HG03457 (cell line): ENCODE measurements at regions not wholly inside any gene's neighbourhood (a gene's known extent, or its start where the extent isn't known, plus 50 kb on each side); places are given as distances from the start of the nearest gene placed in this dataset.
"Not testable (repeated sequence)": the region's sequence is repeated elsewhere in the genome, so short reads cannot be mapped to it uniquely, and the experiment has no call there.

Source experiments
- ATAC-seq: cut with Tn5 transposase; IDR thresholded peaks from one replicate; pipeline ENCODE4 v1.9.1; 2021; ENCODE audit warnings: moderate number of reproducible peaks; ENCODE audit not compliant: unreplicated experiment

DNA sequence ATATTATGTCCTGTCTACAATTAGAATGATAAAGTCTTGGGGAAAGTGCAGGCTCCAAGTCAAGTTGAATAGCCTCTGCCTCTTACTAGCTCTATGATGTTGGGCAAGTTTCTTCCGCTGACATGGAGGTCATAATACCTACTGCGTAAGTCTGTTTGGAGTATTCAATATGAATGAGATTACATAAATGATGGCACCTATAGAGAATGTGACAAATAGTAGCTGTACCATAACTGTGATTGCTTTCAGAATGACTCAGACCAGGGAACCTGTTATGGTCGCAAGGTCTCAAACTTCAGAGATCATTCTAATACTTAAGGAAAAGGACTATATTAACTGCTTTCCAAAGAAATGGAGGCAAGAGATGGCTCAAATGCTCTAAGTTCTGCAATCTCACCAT, 94.0 kb upstream of the ABCA1 start:
- ATAC-seq, result no peak

GRCh38 chr9:105022545-105022944, 94.6 kb upstream of the ABCA1 start:
- ATAC-seq, result not testable (repeated sequence)

DNA sequence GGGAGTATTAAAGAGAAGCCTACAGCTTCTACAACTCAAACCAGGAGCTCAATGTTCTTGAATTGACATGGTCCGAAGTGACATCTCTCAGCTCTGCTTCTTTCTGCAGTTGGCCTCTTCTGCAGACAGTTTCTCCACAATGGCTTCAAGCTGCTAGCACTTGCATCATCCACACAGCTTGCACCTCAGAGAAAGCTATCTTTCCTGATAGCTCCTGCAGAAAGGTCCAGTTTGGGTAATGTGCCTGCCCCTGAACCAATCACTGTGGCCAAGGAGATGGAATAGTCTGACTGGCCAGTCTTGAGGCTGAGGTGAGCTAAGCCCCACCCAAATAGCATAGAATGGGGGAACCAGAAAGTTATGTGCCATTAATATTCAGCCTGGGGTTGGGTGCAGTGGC, 95.8 kb upstream of the ABCA1 start:
- no peak for ATAC-seq

DNA sequence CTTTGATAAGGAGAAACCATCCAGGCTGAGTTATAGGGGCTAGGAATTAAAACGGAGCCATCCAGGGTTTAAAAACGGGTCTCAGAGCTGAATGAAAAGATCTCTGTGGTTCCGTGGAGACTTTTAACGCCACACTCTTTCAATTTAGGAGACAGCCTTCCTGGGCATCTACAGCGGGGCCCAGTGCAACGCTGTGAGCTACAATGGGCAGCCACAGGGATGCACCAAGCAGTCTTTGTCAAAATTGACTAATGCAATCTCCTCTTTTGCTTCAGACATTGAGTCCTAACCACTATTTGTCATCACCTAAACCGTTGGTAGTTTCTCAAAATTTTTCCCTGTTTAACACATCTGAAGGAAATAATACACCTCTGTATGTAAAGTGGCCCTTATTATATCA, 96.6 kb upstream of the ABCA1 start:
- ATAC-seq, result no peak

GRCh38 chr9:105026451-105026850, 98.5 kb upstream of the ABCA1 start:
- no peak for ATAC-seq

- ATAC-seq, result no peak
Observed at GRCh38 chr9:105027084-105027483, 99.1 kb upstream of the ABCA1 start.

GRCh38 chr9:105030285-105030684, 102.3 kb upstream of the ABCA1 start:
- no peak for ATAC-seq

DNA sequence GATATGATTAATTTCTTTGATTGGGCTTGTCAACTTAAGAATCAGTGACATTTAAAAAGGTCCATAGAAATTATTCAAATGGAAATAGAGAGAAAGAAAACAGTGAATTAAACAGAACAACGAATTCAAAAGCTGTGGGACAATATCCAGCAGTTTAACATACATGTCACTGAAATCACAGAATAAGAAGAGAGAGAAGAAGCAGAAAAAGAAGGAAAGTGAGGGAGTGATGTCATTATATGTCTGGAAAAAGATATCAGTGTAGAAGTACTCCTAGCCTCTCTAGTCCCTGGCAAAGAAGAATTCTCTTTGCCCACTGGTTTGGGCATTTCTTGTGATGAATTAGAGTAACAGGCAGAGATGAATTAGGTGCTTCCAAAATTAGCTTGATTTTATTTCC, 109.2 kb upstream of the ABCA1 start:
- no peak for ATAC-seq

- ATAC-seq, result no peak
Observed at GRCh38 chr9:105038051-105038450, 110.1 kb upstream of the ABCA1 start.

GRCh38 chr9:105039175-105039799, 111.3 kb upstream of the ABCA1 start:
- ATAC-seq, result no peak

GRCh38 chr9:105043370-105043936, 115.5 kb upstream of the ABCA1 start:
- no peak for ATAC-seq

DNA sequence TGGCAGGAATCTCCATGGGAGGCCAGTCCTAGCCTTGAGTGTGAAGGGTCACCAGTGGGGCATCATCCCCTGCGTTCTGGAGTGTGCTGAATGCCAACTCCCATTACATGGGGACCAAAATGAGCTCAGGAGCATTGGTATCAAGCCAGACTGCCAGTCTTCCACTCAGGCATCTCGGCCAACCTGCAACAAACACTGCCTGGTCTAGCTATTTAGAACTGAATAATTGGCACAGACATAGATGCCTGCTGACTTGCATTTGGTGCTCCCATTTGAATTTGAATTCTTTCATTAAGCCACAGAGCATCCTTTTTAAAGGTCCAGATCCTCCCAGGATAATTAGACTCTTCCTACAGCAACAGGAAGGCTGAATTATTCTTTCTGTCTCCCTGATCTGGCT, 116.6 kb upstream of the ABCA1 start:
- ATAC-seq, result no peak

- no peak for ATAC-seq
Observed at GRCh38 chr9:105046907-105047741, 119.2 kb upstream of the ABCA1 start.

DNA sequence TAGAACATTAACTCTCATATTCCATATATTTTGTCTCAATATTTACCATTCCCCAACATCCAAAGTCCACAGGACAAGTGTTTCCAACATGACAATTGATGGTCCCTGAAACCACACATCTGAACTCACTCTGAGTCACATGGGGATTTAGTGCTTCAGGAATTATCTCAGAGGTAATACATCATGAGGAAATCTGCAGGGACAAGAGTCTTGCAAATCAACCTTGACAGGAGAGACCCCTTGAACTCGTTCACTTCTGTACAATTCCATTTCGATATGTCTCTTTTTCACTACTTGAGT, 119.7 kb upstream of the ABCA1 start:
- ATAC-seq, result no peak

GRCh38 chr9:105048331-105048730, 120.4 kb upstream of the ABCA1 start:
- ATAC-seq, result no peak

GRCh38 chr9:105050296-105050695, 122.3 kb upstream of the ABCA1 start:
- no peak for ATAC-seq

DNA sequence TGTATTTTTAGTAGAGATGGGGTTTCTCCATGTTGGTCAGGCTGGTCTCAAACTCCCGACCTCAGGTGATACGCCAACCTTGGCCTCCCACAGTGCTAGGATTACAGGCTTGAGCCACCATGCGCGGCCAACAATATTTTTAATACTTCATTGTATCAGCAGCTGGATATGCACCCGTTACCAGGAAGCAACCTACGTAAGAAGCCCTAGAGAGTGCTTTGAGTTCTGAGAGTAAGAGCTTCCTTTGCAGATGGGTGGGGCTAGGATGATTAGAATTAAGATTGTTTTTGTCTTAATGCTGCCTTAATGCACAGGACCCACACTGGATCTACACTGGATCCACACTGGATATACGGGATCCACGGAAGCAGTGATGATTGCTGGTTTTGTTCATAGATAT, 123.9 kb upstream of the ABCA1 start:
- ATAC-seq, result no peak

- no peak for ATAC-seq
Observed at GRCh38 chr9:105052346-105052745, 124.4 kb upstream of the ABCA1 start.

GRCh38 chr9:105053209-105053652, 125.3 kb upstream of the ABCA1 start:
- no peak for ATAC-seq

- ATAC-seq, result no peak
Observed at GRCh38 chr9:105054491-105054890, 126.5 kb upstream of the ABCA1 start.

DNA sequence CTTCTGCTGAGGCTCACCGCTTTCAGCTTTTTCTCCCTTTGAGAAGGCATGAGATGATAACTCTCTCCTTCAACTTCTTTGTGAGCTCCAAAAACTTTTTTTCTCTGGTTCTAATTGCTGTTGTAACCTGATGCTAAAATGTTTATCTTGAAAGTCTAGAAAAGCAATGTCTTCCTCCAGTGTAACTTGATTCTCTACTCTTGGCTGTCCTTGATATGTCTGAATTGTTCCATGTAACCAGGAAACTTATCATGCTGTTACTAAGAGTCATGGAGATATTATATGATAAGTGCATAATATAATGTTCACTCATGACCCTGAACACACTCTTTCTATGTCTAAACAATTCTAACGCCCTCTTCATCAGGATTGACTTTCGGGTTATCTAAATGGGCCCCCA, 128.0 kb upstream of the ABCA1 start:
- ATAC-seq, result no peak

DNA sequence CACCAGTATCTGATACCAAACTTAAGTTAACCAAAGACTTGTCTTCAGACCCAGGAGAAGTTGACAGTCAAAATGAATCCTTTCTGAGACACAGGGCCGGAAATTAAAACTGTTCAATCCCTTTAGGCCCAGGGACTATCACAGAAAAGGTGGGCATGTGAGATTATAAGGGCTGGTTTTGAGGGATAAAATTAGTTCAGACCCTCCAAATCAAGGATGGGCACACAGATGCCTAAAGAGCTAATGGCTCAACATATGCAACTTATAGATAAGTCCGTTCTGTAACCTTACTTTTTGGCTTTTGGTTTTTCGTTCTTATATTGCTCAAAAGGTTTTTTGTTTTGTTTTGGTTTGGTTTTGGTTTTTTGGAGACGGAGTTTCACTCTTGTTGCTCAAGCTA, 129.6 kb upstream of the ABCA1 start:
- no peak for ATAC-seq
